ENCODE measurements at regions not wholly inside any gene's neighbourhood (a gene's known extent, or its start where the extent isn't known, plus 50 kb on each side); places are given as distances from the start of the nearest gene placed in this dataset.

DNA sequence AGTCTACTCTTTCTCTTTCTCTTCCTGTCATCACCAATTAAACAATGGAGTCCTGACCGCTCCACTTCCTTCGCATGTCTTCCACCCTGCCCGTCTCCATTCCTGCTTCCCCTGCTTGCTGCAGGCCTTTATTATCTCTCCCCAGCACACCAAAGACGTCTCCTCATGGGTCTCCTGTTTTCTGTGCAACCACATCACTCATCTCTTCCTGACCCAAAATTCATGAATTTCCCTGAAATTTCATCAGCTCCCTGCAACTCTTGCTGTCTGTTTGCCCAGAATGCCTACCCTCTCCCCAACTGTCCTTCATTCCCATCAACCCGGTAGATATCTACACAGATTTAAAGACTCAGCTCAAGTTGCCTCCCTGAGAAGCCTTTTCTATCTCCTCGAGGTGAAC lies 76.7 kb upstream of the ALOX12 start:
- ATAC-seq = no peak
- Histone ChIP-seq H3K36me3 (replicated peaks in 1 of 2; ENCODE audit: control insufficient read depth in 1 of 2, insufficient read depth in 2 of 2, low read length in 2 of 2) (no peaks in the 10 kb centered on the region), H3K4me3 (replicated peaks in 1 of 3; ENCODE audit: insufficient read depth in 1 of 3, low read depth in 2 of 3, low read length in 3 of 3) (no peak overlapping the region), H3K9ac (ENCODE audit: insufficient read depth, low read depth, low read length) (no peak overlapping the region), H3K4me2 (ENCODE audit: low read depth, low read length) (no peak overlapping the region), H3K27me3 (ENCODE audit: control insufficient read depth in 1 of 2, insufficient read depth in 2 of 2, low read length in 2 of 2) (no peaks in the 10 kb centered on the region), H3K9me3 (ENCODE audit: low read length) (no peaks in the 10 kb centered on the region), H2AFZ (ENCODE audit: low read length) (no peak overlapping the region), H4K20me1 (ENCODE audit: insufficient read depth, low read length) (no peaks in the 10 kb centered on the region), H3K27ac (ENCODE audit: extremely low read length, insufficient read depth, low read length) (no peak overlapping the region), H3K4me1 (ENCODE audit: insufficient read depth, low read length) (no peaks in the 10 kb centered on the region), H3K79me2 (ENCODE audit: insufficient read depth, low read length) (no peaks in the 10 kb centered on the region)
- no peak for DNase-seq (ENCODE audit: low spot score)
- in situ Hi-C loops (cut with HindIII; ENCODE audit: extremely low pct_ligation_motif_present, low pct_unique_long_range_greater_than_20kb) = no loop called here
- 89% methylated on average over 6 of the region's 6 CpGs for WGBS (ENCODE audit: low lambda C conversion rate)
- ChIA-PET CTCF (ENCODE audit: low intra/inter-chr PET ratio, low total read pairs) (no interaction called here), POLR2A (no interaction called here)
- FAIRE-seq = no peak
- intact Hi-C loops (cut with micrococcal nuclease; ENCODE audit: unreplicated experiment) = no loop called here
- BruUV-seq (replicated peaks) = no TSS peak
- TF ChIP-seq U2AF2 (IDR thresholded peaks at IDR 0.05; ENCODE audit: low read depth, low read length) (no peak), ZNF720 (CRISPR knock-in tag; IDR thresholded peaks at IDR 0.05) (no peak), ZNF788 (CRISPR knock-in tag; IDR thresholded peaks at IDR 0.05; ENCODE audit: borderline replicate concordance) (no peak), BRCA1 (CRISPR knock-in tag; IDR thresholded peaks at IDR 0.05) (no peak), ZNF501 (CRISPR knock-in tag; IDR thresholded peaks at IDR 0.05) (no peak), ZNF468 (CRISPR knock-in tag; IDR thresholded peaks at IDR 0.05) (no peak)
- TF ChIP-seq, protein P1, sequence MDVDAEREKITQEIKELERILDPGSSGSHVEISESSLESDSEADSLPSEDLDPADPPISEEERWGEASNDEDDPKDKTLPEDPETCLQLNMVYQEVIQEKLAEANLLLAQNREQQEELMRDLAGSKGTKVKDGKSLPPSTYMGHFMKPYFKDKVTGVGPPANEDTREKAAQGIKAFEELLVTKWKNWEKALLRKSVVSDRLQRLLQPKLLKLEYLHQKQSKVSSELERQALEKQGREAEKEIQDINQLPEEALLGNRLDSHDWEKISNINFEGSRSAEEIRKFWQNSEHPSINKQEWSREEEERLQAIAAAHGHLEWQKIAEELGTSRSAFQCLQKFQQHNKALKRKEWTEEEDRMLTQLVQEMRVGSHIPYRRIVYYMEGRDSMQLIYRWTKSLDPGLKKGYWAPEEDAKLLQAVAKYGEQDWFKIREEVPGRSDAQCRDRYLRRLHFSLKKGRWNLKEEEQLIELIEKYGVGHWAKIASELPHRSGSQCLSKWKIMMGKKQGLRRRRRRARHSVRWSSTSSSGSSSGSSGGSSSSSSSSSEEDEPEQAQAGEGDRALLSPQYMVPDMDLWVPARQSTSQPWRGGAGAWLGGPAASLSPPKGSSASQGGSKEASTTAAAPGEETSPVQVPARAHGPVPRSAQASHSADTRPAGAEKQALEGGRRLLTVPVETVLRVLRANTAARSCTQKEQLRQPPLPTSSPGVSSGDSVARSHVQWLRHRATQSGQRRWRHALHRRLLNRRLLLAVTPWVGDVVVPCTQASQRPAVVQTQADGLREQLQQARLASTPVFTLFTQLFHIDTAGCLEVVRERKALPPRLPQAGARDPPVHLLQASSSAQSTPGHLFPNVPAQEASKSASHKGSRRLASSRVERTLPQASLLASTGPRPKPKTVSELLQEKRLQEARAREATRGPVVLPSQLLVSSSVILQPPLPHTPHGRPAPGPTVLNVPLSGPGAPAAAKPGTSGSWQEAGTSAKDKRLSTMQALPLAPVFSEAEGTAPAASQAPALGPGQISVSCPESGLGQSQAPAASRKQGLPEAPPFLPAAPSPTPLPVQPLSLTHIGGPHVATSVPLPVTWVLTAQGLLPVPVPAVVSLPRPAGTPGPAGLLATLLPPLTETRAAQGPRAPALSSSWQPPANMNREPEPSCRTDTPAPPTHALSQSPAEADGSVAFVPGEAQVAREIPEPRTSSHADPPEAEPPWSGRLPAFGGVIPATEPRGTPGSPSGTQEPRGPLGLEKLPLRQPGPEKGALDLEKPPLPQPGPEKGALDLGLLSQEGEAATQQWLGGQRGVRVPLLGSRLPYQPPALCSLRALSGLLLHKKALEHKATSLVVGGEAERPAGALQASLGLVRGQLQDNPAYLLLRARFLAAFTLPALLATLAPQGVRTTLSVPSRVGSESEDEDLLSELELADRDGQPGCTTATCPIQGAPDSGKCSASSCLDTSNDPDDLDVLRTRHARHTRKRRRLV (CRISPR knock-in tag; IDR thresholded peaks at IDR 0.05) = no peak
- TF ChIP-seq, protein P2, sequence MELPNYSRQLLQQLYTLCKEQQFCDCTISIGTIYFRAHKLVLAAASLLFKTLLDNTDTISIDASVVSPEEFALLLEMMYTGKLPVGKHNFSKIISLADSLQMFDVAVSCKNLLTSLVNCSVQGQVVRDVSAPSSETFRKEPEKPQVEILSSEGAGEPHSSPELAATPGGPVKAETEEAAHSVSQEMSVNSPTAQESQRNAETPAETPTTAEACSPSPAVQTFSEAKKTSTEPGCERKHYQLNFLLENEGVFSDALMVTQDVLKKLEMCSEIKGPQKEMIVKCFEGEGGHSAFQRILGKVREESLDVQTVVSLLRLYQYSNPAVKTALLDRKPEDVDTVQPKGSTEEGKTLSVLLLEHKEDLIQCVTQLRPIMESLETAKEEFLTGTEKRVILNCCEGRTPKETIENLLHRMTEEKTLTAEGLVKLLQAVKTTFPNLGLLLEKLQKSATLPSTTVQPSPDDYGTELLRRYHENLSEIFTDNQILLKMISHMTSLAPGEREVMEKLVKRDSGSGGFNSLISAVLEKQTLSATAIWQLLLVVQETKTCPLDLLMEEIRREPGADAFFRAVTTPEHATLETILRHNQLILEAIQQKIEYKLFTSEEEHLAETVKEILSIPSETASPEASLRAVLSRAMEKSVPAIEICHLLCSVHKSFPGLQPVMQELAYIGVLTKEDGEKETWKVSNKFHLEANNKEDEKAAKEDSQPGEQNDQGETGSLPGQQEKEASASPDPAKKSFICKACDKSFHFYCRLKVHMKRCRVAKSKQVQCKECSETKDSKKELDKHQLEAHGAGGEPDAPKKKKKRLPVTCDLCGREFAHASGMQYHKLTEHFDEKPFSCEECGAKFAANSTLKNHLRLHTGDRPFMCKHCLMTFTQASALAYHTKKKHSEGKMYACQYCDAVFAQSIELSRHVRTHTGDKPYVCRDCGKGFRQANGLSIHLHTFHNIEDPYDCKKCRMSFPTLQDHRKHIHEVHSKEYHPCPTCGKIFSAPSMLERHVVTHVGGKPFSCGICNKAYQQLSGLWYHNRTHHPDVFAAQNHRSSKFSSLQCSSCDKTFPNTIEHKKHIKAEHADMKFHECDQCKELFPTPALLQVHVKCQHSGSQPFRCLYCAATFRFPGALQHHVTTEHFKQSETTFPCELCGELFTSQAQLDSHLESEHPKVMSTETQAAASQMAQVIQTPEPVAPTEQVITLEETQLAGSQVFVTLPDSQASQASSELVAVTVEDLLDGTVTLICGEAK (IDR thresholded peaks at IDR 0.05) = no peak
- TF ChIP-seq, protein P2 (CRISPR knock-in tag; IDR thresholded peaks at IDR 0.05) = no peak

Measured in HepG2 (cell line).